SJCRH30 (cell line): ENCODE measurements at regions not wholly inside any gene's neighbourhood (a gene's known extent, or its start where the extent isn't known, plus 50 kb on each side); places are given as distances from the start of the nearest gene placed in this dataset.

Experiments used
- DNase-seq, 2 experiments: peaks; one replicate each; pipeline ENCODE4 v3.0.0-alpha.2; 2015 to 2020
- H3K27ac ChIP-seq: fragments of 250-450 bp; sonication (Bioruptor Pico); 2 replicates; pipeline ENCODE4 v1.5.1; 2020; ENCODE audit warnings: mild to moderate bottlenecking, moderate library complexity
- H3K27me3 ChIP-seq: fragments of 250-450 bp; sonication (Bioruptor Pico); 2 replicates; pipeline ENCODE4 v1.5.1; 2020; ENCODE audit warnings: mild to moderate bottlenecking, moderate library complexity
- H3K36me3 ChIP-seq: fragments of 250-450 bp; sonication (Bioruptor Pico); 2 replicates; pipeline ENCODE4 v1.5.1; 2020; ENCODE audit warnings: mild to moderate bottlenecking, moderate library complexity
- H3K4me1 ChIP-seq: fragments of 250-450 bp; sonication (Bioruptor Pico); 2 replicates; pipeline ENCODE4 v1.5.1; 2020; ENCODE audit warnings: mild to moderate bottlenecking, moderate library complexity
- H3K4me3 ChIP-seq: fragments of 250-450 bp; sonication (Bioruptor Pico); 2 replicates; pipeline ENCODE4 v1.5.1; 2020; ENCODE audit warnings: mild to moderate bottlenecking, moderate library complexity
- H3K9me3 ChIP-seq: fragments of 250-450 bp; sonication (Bioruptor Pico); replicated peaks from 2 replicates; pipeline ENCODE4 v1.5.1; 2020; ENCODE audit warnings: mild to moderate bottlenecking, moderate library complexity

DNA sequence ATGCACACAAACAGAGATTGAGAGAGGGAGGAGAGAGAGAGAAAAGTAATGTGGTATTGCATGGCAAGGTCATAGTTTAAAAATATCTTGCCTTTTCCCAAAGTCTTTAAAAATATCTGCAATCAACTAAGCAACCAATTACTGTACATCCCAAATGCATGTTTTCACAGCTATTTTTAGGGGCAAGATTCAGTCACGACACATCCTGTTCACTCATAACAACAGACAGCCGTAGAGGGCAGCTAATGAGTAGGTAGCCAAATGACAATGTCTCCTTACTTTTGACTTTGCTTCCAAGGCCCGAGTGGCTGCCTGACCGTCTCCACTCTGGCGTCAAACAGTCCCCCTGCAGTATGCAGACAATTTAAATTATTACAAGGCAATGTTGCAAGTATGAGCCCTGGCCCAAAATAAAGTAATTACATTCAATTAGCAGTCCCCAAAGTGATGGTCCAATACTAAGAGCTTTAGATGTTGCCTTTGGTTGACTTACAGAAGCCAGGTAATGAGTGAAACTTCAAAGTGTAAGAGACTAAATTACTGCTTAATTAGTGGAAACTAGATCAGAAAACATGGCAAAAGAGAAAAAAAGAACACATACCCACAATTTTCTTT is 162.9 kb downstream of the MBL2 start:
- H3K36me3 ChIP-seq = no peaks in the 10 kb centered on the region
- H3K9me3 ChIP-seq = no peaks in the 10 kb centered on the region
- H3K4me3 ChIP-seq = no peak overlapping the region
- no peak overlapping the region for H3K27ac ChIP-seq
- no peaks in the 10 kb centered on the region for H3K27me3 ChIP-seq
- DNase-seq = no peak
- no peaks in the 10 kb centered on the region for H3K4me1 ChIP-seq

DNA sequence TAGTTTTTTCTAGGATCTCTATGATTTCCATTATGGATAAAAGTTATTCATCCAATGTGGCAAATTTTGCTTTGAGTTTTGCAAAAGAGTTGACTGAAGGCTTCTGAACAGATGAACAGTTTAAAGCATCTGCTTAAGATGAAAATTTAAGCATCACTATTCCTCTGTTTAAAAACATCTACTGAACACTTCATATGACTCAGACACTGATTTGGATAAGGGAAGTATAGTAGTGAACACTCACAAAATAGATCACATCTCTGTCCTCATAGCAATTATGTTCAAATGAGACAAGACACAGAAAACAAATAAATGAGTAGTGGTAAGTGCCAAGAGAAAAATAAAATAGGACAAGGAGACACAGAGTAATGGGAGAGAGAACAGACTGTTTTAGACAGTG is 157.3 kb downstream of the MBL2 start:
- no peak for DNase-seq
- Histone ChIP-seq H3K36me3 (no peaks in the 10 kb centered on the region), H3K9me3 (no peaks in the 10 kb centered on the region), H3K27me3 (no peaks in the 10 kb centered on the region), H3K27ac (no peak overlapping the region), H3K4me3 (no peak overlapping the region), H3K4me1 (no peaks in the 10 kb centered on the region)

GRCh38 chr10:52615756-52616394 is 156.7 kb downstream of the MBL2 start:
- Histone ChIP-seq H3K27me3 (no peaks in the 10 kb centered on the region), H3K9me3 (no peaks in the 10 kb centered on the region), H3K4me3 (no peak overlapping the region), H3K36me3 (no peaks in the 10 kb centered on the region), H3K4me1 (no peaks in the 10 kb centered on the region), H3K27ac (no peak overlapping the region)
- DNase-seq = no peak

DNA sequence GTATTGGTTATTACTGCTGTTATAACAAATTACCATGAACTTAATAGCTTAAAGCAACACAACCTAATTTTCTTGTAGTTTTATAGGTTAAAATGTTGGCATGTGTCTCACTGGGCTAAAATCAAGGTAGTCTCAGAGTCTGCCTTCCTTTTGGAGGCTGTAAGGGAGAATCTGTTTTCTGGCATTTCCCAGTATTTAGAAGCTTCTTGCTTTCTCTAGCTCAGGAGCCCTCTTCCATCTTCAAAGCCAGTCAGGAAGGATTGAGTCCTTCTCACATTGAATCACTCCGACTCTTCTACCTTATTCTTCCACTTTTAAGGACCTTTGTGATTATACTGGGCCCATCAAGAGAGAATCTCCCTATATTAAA is 156.2 kb downstream of the MBL2 start:
- H3K27ac ChIP-seq = no peak overlapping the region

GRCh38 chr10:52617346-52617745 is 155.2 kb downstream of the MBL2 start:
- Histone ChIP-seq H3K36me3 (no peaks in the 10 kb centered on the region), H3K27ac (no peak overlapping the region)

More for the DNA sequence above, 156.2 kb downstream of the MBL2 start:
- no peaks in the 10 kb centered on the region for H3K4me1 ChIP-seq
- DNase-seq = no peak
- H3K36me3 ChIP-seq = no peaks in the 10 kb centered on the region
- H3K27me3 ChIP-seq = no peaks in the 10 kb centered on the region
- no peak overlapping the region for H3K4me3 ChIP-seq
- H3K9me3 ChIP-seq = no peaks in the 10 kb centered on the region

DNA sequence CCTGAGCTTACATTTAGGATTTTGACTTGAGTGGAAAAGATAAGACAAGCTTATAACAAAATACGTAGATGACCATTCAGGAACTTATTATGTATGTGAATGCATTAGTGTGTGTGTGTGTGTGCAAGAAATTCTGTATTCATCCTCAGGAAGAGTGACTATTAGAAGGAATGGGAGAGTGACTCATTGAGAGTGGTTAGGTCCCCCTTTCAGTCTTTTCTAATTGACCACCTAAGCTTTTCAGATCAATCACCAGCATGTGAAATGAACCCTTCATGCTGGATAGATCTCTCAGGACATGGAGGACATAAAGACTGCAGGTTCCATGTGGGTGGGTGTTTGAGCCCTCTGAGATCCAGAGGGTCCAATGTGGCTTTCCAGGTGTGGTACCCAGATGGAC is 153.5 kb downstream of the MBL2 start:
- no peaks in the 10 kb centered on the region for H3K27me3 ChIP-seq
- H3K4me3 ChIP-seq = no peak overlapping the region
- H3K27ac ChIP-seq = no peak overlapping the region
- no peaks in the 10 kb centered on the region for H3K4me1 ChIP-seq
- H3K9me3 ChIP-seq = no peaks in the 10 kb centered on the region
- H3K36me3 ChIP-seq = no peaks in the 10 kb centered on the region
- DNase-seq = no peak

More at GRCh38 chr10:52617346-52617745, 155.2 kb downstream of the MBL2 start:
- H3K27me3 ChIP-seq = no peaks in the 10 kb centered on the region
- no peak for DNase-seq
- H3K4me1 ChIP-seq = no peaks in the 10 kb centered on the region
- no peak overlapping the region for H3K4me3 ChIP-seq
- H3K9me3 ChIP-seq = no peaks in the 10 kb centered on the region

DNA sequence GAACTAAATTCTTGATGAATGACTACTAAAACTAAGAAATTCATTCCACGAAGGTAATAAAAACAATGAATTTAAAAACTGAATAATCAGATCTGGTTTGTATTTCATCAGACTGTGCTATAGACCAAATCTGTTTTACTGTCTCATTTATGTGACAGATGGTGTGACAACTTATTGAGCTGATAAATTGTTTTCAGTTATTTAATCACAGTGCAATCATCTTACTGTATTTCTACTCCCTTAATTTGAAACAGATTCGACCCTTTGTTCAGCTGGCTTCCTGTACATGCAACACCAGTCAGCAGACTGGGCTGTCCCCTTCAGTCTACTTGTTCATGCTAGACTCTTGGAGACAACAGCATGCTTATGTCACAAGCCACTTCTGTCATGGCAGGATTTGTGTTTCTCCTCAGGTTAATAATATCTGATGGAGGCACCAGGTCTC is 150.9 kb downstream of the MBL2 start:
- Histone ChIP-seq H3K4me1 (no peaks in the 10 kb centered on the region), H3K36me3 (no peaks in the 10 kb centered on the region), H3K27me3 (no peaks in the 10 kb centered on the region), H3K9me3 (no peaks in the 10 kb centered on the region), H3K27ac (no peak overlapping the region), H3K4me3 (no peak overlapping the region)
- no peak for DNase-seq

- H3K4me3 ChIP-seq = no peak overlapping the region
- H3K27me3 ChIP-seq = no peaks in the 10 kb centered on the region
- no peak for DNase-seq
- no peaks in the 10 kb centered on the region for H3K4me1 ChIP-seq
- no peak overlapping the region for H3K27ac ChIP-seq
- H3K9me3 ChIP-seq = no peaks in the 10 kb centered on the region
- H3K36me3 ChIP-seq = no peaks in the 10 kb centered on the region
These were observed 148.8 kb downstream of the MBL2 start for GRCh38 chr10:52623761-52624160.

DNA sequence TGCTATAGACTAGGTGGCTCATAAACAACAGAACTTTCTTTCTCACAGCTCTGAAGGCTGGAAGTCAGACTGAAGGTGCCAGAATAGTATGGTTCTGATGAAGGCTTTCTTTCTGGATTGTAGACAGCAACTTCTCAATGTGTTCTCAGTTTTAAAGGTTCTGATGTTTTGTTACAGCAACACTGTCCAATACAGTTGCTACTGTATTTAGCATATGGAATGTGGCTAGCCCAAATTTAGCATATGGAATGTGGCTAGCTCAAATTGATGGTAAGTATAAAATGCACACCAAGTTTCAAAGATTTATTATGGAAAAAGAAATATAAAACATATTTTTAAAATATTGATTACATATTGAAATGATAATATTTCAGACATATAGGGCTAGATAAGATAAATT is 145.3 kb downstream of the MBL2 start:
- Histone ChIP-seq H3K36me3 (no peaks in the 10 kb centered on the region), H3K27ac (no peak overlapping the region), H3K4me1 (no peaks in the 10 kb centered on the region), H3K27me3 (no peaks in the 10 kb centered on the region), H3K4me3 (no peak overlapping the region), H3K9me3 (no peaks in the 10 kb centered on the region)
- no peak for DNase-seq

- Histone ChIP-seq H3K27me3 (no peaks in the 10 kb centered on the region), H3K4me3 (no peak overlapping the region), H3K4me1 (no peaks in the 10 kb centered on the region), H3K36me3 (no peaks in the 10 kb centered on the region), H3K9me3 (no peaks in the 10 kb centered on the region), H3K27ac (no peak overlapping the region)
- DNase-seq = no peak
These were observed 141.4 kb downstream of the MBL2 start for GRCh38 chr10:52631146-52631545.

DNA sequence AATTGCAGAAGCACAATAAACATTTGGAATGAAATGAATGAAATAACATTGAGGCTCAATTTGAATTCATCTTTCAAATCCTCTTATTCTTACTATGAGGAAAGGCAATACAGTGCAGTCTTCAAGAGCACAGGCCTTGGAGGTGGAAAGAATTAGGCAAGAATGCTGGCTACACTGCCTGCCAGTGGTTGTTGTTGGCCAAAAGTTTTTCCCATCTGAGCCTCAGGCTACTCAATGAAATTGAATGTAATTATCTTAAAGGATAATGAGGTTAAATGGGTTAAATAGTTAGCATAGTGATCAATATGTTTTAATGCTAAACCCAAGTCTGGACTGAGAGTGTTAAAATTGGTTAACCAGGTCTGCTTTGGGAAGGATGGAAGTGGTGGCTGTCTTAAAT is 140.9 kb downstream of the MBL2 start:
- no peak for DNase-seq
- Histone ChIP-seq H3K4me1 (no peaks in the 10 kb centered on the region), H3K36me3 (no peaks in the 10 kb centered on the region), H3K4me3 (no peak overlapping the region), H3K27me3 (no peaks in the 10 kb centered on the region), H3K27ac (no peak overlapping the region), H3K9me3 (no peaks in the 10 kb centered on the region)

DNA sequence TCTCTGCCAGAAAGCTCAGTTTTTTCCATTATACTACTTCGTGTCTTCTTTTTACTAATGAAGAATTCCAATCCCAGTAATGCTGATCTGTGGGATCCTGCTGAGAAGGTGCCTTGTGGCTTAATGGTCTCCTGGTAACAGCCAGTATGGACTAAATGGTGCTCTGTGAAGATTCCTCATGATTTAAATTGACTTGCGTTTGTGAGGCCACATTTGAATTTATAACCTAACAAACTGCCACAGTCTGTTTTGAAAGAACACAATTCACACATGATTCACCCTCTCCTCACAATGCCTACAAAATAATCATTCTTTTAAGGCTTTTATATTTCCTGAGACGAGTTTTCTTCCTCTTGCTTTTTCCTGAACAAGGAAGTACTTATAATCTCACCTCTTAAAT is 140.0 kb downstream of the MBL2 start:
- Histone ChIP-seq H3K27me3 (no peaks in the 10 kb centered on the region), H3K27ac (no peak overlapping the region), H3K4me1 (no peaks in the 10 kb centered on the region), H3K36me3 (no peaks in the 10 kb centered on the region), H3K9me3 (no peaks in the 10 kb centered on the region), H3K4me3 (no peak overlapping the region)
- no peak for DNase-seq

DNA sequence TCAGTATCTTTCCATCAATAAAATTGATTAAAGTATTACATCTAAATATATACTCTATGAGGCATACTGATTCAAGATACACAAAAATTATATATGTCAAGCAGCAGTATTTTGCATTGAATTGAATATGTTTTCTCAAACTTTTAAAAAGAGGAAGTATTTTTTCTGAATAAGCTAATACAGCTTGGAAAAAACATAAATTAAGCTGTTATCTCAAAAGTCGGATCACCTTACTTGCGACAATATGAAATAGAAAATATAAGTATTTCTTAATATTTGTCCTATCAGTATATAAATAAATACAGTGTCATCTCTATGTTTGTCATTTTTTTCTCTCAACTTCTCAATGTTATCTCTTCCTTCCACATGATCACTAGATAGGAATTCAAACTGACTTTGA is 139.3 kb downstream of the MBL2 start:
- DNase-seq = no peak
- Histone ChIP-seq H3K36me3 (no peaks in the 10 kb centered on the region), H3K27me3 (no peaks in the 10 kb centered on the region), H3K4me1 (no peaks in the 10 kb centered on the region), H3K9me3 (no peaks in the 10 kb centered on the region), H3K27ac (no peak overlapping the region), H3K4me3 (no peak overlapping the region)

GRCh38 chr10:52635651-52636050 is 136.9 kb downstream of the MBL2 start:
- H3K27me3 ChIP-seq = no peaks in the 10 kb centered on the region
- no peaks in the 10 kb centered on the region for H3K9me3 ChIP-seq
- no peak overlapping the region for H3K27ac ChIP-seq
- no peaks in the 10 kb centered on the region for H3K4me1 ChIP-seq
- no peaks in the 10 kb centered on the region for H3K36me3 ChIP-seq
- no peak for DNase-seq
- H3K4me3 ChIP-seq = no peak overlapping the region

DNA sequence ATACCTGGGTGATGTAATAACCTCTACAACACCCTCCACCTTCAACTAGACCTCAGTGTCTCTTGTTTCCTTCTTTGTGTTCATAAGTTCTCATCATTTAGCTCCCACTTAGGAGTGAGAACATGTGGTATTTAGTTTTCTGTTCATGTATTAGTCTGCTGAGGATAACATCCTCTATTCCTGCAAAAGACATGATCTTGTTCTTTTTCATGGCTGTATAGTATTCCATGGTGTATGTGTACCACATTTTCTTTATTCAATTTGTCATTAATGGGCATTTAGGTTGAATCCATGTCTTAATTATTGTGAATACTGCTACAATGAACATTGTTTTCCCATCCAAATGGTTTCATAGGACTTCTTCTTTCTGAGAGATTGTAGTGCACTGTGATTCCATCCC is 135.7 kb downstream of the MBL2 start:
- Histone ChIP-seq H3K9me3 (no peaks in the 10 kb centered on the region), H3K4me1 (no peaks in the 10 kb centered on the region), H3K27me3 (no peaks in the 10 kb centered on the region), H3K27ac (no peak overlapping the region), H3K36me3 (no peaks in the 10 kb centered on the region), H3K4me3 (no peak overlapping the region)
- DNase-seq = no peak

DNA sequence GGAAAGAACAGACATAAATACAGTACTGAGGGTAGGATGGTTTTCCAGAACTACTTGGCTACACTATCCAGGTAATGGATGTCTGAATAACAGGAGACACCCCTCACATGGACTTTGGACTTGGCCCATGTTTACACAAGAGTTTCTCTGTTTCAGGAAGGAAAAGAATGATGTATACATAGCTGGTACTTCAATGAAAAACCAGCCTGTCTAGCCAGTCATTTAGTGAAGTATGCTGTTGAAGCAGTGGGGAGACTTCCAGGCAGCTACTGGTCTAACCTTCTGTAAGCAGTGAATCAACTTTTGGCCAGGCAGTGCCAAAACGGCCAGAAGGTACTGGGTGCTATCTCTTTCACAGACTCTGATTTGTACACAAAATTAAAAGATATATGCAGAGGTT is 135.0 kb downstream of the MBL2 start:
- no peaks in the 10 kb centered on the region for H3K9me3 ChIP-seq
- no peaks in the 10 kb centered on the region for H3K36me3 ChIP-seq
- no peak for DNase-seq
- no peak overlapping the region for H3K4me3 ChIP-seq
- no peak overlapping the region for H3K27ac ChIP-seq
- H3K27me3 ChIP-seq = no peaks in the 10 kb centered on the region
- no peaks in the 10 kb centered on the region for H3K4me1 ChIP-seq
